ENCODE measurements at regions not wholly inside any gene's neighbourhood (a gene's known extent, or its start where the extent isn't known, plus 50 kb on each side); places are given as distances from the start of the nearest gene placed in this dataset.

GRCh38 chr15:79524531-79524930 lies 92.4 kb downstream of the MINAR1 start:
- Mint-ChIP-seq H3K4me3 (no peak overlapping the region), H3K27ac (no peak overlapping the region), H3K9me3 (no peaks in the 10 kb centered on the region), H3K4me1 (ENCODE audit: unreplicated experiment) (peaks cover 15% of the 10 kb centered on the region), H3K36me3 (no peaks in the 10 kb centered on the region), H3K27me3 (peaks cover 31% of the 10 kb centered on the region)
- no peak for TF ChIP-seq CTCF (conservative IDR thresholded peaks at IDR 0.05)
- no peak for DNase-seq (ENCODE audit: extremely low spot score, unreplicated experiment)

- Mint-ChIP-seq H3K9me3 (no peaks in the 10 kb centered on the region), H3K27me3 (peaks cover 17% of the 10 kb centered on the region), H3K4me1 (ENCODE audit: unreplicated experiment) (peaks cover 11% of the 10 kb centered on the region), H3K36me3 (no peaks in the 10 kb centered on the region), H3K4me3 (no peak overlapping the region), H3K27ac (no peak overlapping the region)
- TF ChIP-seq CTCF (conservative IDR thresholded peaks at IDR 0.05): no peak
- DNase-seq (ENCODE audit: extremely low spot score, unreplicated experiment): no peak
Measured at GRCh38 chr15:79526376-79526775, 94.2 kb downstream of the MINAR1 start.

- Mint-ChIP-seq H3K4me3 (no peak overlapping the region), H3K36me3 (no peaks in the 10 kb centered on the region), H3K9me3 (no peaks in the 10 kb centered on the region), H3K27ac (no peak overlapping the region), H3K4me1 (ENCODE audit: unreplicated experiment) (peaks cover 11% of the 10 kb centered on the region), H3K27me3 (peaks cover 17% of the 10 kb centered on the region)
- no peak for DNase-seq (ENCODE audit: extremely low spot score, unreplicated experiment)
- no peak for TF ChIP-seq CTCF (conservative IDR thresholded peaks at IDR 0.05)
Measured at GRCh38 chr15:79527821-79528220, 95.7 kb downstream of the MINAR1 start.

GRCh38 chr15:79529157-79529785 lies 97.1 kb downstream of the MINAR1 start:
- H3K4me3 Mint-ChIP-seq: no peak overlapping the region
- H3K36me3 Mint-ChIP-seq: no peaks in the 10 kb centered on the region
- no peak overlapping the region for H3K27ac Mint-ChIP-seq
- no peak for TF ChIP-seq CTCF (conservative IDR thresholded peaks at IDR 0.05)
- DNase-seq (ENCODE audit: extremely low spot score, unreplicated experiment): no peak
- H3K9me3 Mint-ChIP-seq: no peaks in the 10 kb centered on the region
- H3K4me1 Mint-ChIP-seq (ENCODE audit: unreplicated experiment): peaks cover 11% of the 10 kb centered on the region
- H3K27me3 Mint-ChIP-seq: peaks cover 18% of the 10 kb centered on the region

- H3K4me1 Mint-ChIP-seq (ENCODE audit: unreplicated experiment): no peaks in the 10 kb centered on the region
- no peak overlapping the region for H3K27ac Mint-ChIP-seq
- no peaks in the 10 kb centered on the region for H3K36me3 Mint-ChIP-seq
- peaks cover 25% of the 10 kb centered on the region for H3K27me3 Mint-ChIP-seq
- TF ChIP-seq CTCF (conservative IDR thresholded peaks at IDR 0.05): no peak
- DNase-seq (ENCODE audit: extremely low spot score, unreplicated experiment): no peak
- H3K4me3 Mint-ChIP-seq: no peak overlapping the region
- no peaks in the 10 kb centered on the region for H3K9me3 Mint-ChIP-seq
Measured at GRCh38 chr15:79535536-79535935, 103.4 kb downstream of the MINAR1 start.

- TF ChIP-seq CTCF (conservative IDR thresholded peaks at IDR 0.05): no peak
- no peak overlapping the region for H3K27ac Mint-ChIP-seq
- no peak overlapping the region for H3K4me3 Mint-ChIP-seq
- no peaks in the 10 kb centered on the region for H3K4me1 Mint-ChIP-seq (ENCODE audit: unreplicated experiment)
- no peaks in the 10 kb centered on the region for H3K36me3 Mint-ChIP-seq
- DNase-seq (ENCODE audit: extremely low spot score, unreplicated experiment): no peak
- H3K9me3 Mint-ChIP-seq: no peaks in the 10 kb centered on the region
- peaks cover 17% of the 10 kb centered on the region for H3K27me3 Mint-ChIP-seq
Measured at GRCh38 chr15:79538527-79538926, 106.4 kb downstream of the MINAR1 start.
